ENCODE measurements at regions not wholly inside any gene's neighbourhood (a gene's known extent, or its start where the extent isn't known, plus 50 kb on each side); places are given as distances from the start of the nearest gene placed in this dataset.

GRCh38 chr6:8192067-8192466 is 89.7 kb upstream of the EEF1E1 start:
- TF ChIP-seq CTCF (IDR thresholded peaks at IDR 0.05) (no peak), EZH2phosphoT487 (IDR thresholded peaks at IDR 0.05) (no peak), EZH2 (IDR thresholded peaks at IDR 0.05) (no peak)

Data from neural progenitor cell (in vitro differentiated cells).